ENCODE measurements at regions not wholly inside any gene's neighbourhood (a gene's known extent, or its start where the extent isn't known, plus 50 kb on each side); places are given as distances from the start of the nearest gene placed in this dataset.

- no peak for TF ChIP-seq POLR2A (IDR thresholded peaks at IDR 0.05)
- TF ChIP-seq POLR2AphosphoS5 (IDR thresholded peaks at IDR 0.05) = no peak
These were observed 116.6 kb upstream of the EFEMP1 start for GRCh38 chr2:56040189-56040588.
